ENCODE measurements at regions not wholly inside any gene's neighbourhood (a gene's known extent, or its start where the extent isn't known, plus 50 kb on each side); places are given as distances from the start of the nearest gene placed in this dataset.

GRCh38 chr16:14017886-14018285, 53.2 kb upstream of the MRTFB start:
- Histone ChIP-seq H3K9ac (ENCODE audit: insufficient read depth, low read depth, low read length) (no peak overlapping the region), H3K36me3 (replicated peaks in 1 of 2; ENCODE audit: control insufficient read depth in 1 of 2, insufficient read depth in 2 of 2, low read length in 2 of 2) (no peaks in the 10 kb centered on the region), H3K4me1 (ENCODE audit: insufficient read depth, low read length) (peaks cover 47% of the 10 kb centered on the region), H3K9me3 (ENCODE audit: low read length) (no peaks in the 10 kb centered on the region), H2AFZ (ENCODE audit: low read length) (no peak overlapping the region), H4K20me1 (ENCODE audit: insufficient read depth, low read length) (no peaks in the 10 kb centered on the region), H3K4me3 (replicated peaks in 1 of 3; ENCODE audit: insufficient read depth in 1 of 3, low read depth in 2 of 3, low read length in 3 of 3) (no peak overlapping the region), H3K79me2 (ENCODE audit: insufficient read depth, low read length) (no peaks in the 10 kb centered on the region), H3K4me2 (ENCODE audit: low read depth, low read length) (no peak overlapping the region), H3K27me3 (ENCODE audit: control insufficient read depth in 1 of 2, insufficient read depth in 2 of 2, low read length in 2 of 2) (0 out of 5 replicates have a peak, but pooled peaks cover 0 to 4% of the 10 kb centered on the region in 2 experiments), H3K27ac (ENCODE audit: extremely low read length, insufficient read depth, low read length) (no peak overlapping the region)
- TF ChIP-seq SIN3B (IDR thresholded peaks at IDR 0.05; ENCODE audit: low read length), result no peak
- POLR2A ChIA-PET, result no interaction called here
- no TSS peak for BruUV-seq (replicated peaks)
- intact Hi-C loops (cut with micrococcal nuclease; ENCODE audit: unreplicated experiment) (no loop called here), in situ Hi-C loops (cut with HindIII; ENCODE audit: extremely low pct_ligation_motif_present, low pct_unique_long_range_greater_than_20kb) (no loop called here)
- no peak for FAIRE-seq
- DNase-seq (ENCODE audit: low spot score), result no peak
- WGBS (ENCODE audit: low lambda C conversion rate), result 48% methylated on average over 2 of the region's 2 CpGs
- CTCF ChIA-PET (ENCODE audit: low intra/inter-chr PET ratio, low total read pairs), result no interaction called here
- ATAC-seq, result no peak

DNA sequence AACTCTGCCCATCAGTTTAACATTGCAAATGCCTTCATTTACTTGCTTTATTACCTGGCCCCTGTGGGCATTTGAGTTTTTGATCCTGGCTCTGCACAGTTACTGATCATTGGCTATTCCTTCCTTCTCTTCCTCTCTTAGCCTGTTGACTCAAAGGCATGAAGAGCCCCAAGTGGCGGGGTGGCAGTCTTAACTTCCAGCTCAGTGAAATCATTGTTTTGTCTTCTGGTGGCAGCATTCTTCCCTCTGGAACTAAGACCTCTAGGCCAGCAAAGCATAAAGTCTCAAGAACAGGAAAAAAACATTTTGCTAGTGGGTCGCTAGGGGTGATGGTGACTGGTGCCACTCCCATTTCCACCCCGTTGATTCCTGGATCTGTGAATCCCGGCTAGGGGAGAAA, 52.3 kb upstream of the MRTFB start:
- Histone ChIP-seq H4K20me1 (ENCODE audit: insufficient read depth, low read length) (no peaks in the 10 kb centered on the region), H3K36me3 (replicated peaks in 1 of 2; ENCODE audit: control insufficient read depth in 1 of 2, insufficient read depth in 2 of 2, low read length in 2 of 2) (no peaks in the 10 kb centered on the region), H2AFZ (ENCODE audit: low read length) (no peak overlapping the region), H3K9me3 (ENCODE audit: low read length) (no peaks in the 10 kb centered on the region), H3K4me3 (replicated peaks in 1 of 3; ENCODE audit: insufficient read depth in 1 of 3, low read depth in 2 of 3, low read length in 3 of 3) (no peak overlapping the region), H3K4me2 (ENCODE audit: low read depth, low read length) (no peak overlapping the region), H3K27me3 (ENCODE audit: control insufficient read depth in 1 of 2, insufficient read depth in 2 of 2, low read length in 2 of 2) (0 out of 5 replicates have a peak, but pooled peaks cover 0 to 4% of the 10 kb centered on the region in 2 experiments), H3K79me2 (ENCODE audit: insufficient read depth, low read length) (no peaks in the 10 kb centered on the region), H3K9ac (ENCODE audit: insufficient read depth, low read depth, low read length) (no peak overlapping the region), H3K27ac (ENCODE audit: extremely low read length, insufficient read depth, low read length) (no peak overlapping the region), H3K4me1 (ENCODE audit: insufficient read depth, low read length) (peaks cover 37% of the 10 kb centered on the region)
- DNase-seq (ENCODE audit: low spot score) (no peak), ATAC-seq (no peak), FAIRE-seq (no peak)
- intact Hi-C loops (cut with micrococcal nuclease; ENCODE audit: unreplicated experiment) (no loop called here), in situ Hi-C loops (cut with HindIII; ENCODE audit: extremely low pct_ligation_motif_present, low pct_unique_long_range_greater_than_20kb) (no loop called here)
- BruUV-seq (replicated peaks), result no TSS peak
- WGBS (ENCODE audit: low lambda C conversion rate), result 56% methylated on average over 4 of the region's 4 CpGs
- ChIA-PET CTCF (ENCODE audit: low intra/inter-chr PET ratio, low total read pairs) (no interaction called here), POLR2A (no interaction called here)
- TF ChIP-seq ZNF749 (CRISPR knock-in tag; IDR thresholded peaks at IDR 0.05; ENCODE audit: borderline replicate concordance), result no peak
- no peak for TF ChIP-seq TSC22D2 (CRISPR knock-in tag; IDR thresholded peaks at IDR 0.05; ENCODE audit: borderline replicate concordance)
- TF ChIP-seq ARHGAP35 (CRISPR knock-in tag; IDR thresholded peaks at IDR 0.05; ENCODE audit: borderline replicate concordance), result no peak
- no peak for TF ChIP-seq SKI (IDR thresholded peaks at IDR 0.05; ENCODE audit: partially characterized antibody)
- TF ChIP-seq, protein P1, sequence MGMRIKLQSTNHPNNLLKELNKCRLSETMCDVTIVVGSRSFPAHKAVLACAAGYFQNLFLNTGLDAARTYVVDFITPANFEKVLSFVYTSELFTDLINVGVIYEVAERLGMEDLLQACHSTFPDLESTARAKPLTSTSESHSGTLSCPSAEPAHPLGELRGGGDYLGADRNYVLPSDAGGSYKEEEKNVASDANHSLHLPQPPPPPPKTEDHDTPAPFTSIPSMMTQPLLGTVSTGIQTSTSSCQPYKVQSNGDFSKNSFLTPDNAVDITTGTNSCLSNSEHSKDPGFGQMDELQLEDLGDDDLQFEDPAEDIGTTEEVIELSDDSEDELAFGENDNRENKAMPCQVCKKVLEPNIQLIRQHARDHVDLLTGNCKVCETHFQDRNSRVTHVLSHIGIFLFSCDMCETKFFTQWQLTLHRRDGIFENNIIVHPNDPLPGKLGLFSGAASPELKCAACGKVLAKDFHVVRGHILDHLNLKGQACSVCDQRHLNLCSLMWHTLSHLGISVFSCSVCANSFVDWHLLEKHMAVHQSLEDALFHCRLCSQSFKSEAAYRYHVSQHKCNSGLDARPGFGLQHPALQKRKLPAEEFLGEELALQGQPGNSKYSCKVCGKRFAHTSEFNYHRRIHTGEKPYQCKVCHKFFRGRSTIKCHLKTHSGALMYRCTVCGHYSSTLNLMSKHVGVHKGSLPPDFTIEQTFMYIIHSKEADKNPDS (CRISPR knock-in tag; IDR thresholded peaks at IDR 0.05), result no peak
- no peak for TF ChIP-seq ZNF367 (CRISPR knock-in tag; IDR thresholded peaks at IDR 0.05; ENCODE audit: borderline replicate concordance)
- no peak for TF ChIP-seq KDM4B (CRISPR knock-in tag; IDR thresholded peaks at IDR 0.05)
- TF ChIP-seq, protein P2, sequence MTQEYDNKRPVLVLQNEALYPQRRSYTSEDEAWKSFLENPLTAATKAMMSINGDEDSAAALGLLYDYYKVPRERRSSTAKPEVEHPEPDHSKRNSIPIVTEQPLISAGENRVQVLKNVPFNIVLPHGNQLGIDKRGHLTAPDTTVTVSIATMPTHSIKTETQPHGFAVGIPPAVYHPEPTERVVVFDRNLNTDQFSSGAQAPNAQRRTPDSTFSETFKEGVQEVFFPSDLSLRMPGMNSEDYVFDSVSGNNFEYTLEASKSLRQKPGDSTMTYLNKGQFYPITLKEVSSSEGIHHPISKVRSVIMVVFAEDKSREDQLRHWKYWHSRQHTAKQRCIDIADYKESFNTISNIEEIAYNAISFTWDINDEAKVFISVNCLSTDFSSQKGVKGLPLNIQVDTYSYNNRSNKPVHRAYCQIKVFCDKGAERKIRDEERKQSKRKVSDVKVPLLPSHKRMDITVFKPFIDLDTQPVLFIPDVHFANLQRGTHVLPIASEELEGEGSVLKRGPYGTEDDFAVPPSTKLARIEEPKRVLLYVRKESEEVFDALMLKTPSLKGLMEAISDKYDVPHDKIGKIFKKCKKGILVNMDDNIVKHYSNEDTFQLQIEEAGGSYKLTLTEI (CRISPR knock-in tag; conservative IDR thresholded peaks at IDR 0.05), result no peak
- no peak for TF ChIP-seq ZFP82 (CRISPR knock-in tag; IDR thresholded peaks at IDR 0.05; ENCODE audit: borderline replicate concordance)
- TF ChIP-seq, protein P3, sequence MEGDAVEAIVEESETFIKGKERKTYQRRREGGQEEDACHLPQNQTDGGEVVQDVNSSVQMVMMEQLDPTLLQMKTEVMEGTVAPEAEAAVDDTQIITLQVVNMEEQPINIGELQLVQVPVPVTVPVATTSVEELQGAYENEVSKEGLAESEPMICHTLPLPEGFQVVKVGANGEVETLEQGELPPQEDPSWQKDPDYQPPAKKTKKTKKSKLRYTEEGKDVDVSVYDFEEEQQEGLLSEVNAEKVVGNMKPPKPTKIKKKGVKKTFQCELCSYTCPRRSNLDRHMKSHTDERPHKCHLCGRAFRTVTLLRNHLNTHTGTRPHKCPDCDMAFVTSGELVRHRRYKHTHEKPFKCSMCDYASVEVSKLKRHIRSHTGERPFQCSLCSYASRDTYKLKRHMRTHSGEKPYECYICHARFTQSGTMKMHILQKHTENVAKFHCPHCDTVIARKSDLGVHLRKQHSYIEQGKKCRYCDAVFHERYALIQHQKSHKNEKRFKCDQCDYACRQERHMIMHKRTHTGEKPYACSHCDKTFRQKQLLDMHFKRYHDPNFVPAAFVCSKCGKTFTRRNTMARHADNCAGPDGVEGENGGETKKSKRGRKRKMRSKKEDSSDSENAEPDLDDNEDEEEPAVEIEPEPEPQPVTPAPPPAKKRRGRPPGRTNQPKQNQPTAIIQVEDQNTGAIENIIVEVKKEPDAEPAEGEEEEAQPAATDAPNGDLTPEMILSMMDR (CRISPR knock-in tag; IDR thresholded peaks at IDR 0.05), result no peak
- TF ChIP-seq ZNF557 (CRISPR knock-in tag; IDR thresholded peaks at IDR 0.05), result no peak
- TF ChIP-seq PTBP1 (IDR thresholded peaks at IDR 0.05; ENCODE audit: low read depth, low read length, poor library complexity, severe bottlenecking), result no peak
- TF ChIP-seq ZMYM4 (CRISPR knock-in tag; IDR thresholded peaks at IDR 0.05), result no peak
- no peak for TF ChIP-seq MIER2 (CRISPR knock-in tag; IDR thresholded peaks at IDR 0.05)
